Astrocyte (in vitro differentiated cells and primary cell): ENCODE measurements at regions not wholly inside any gene's neighbourhood (a gene's known extent, or its start where the extent isn't known, plus 50 kb on each side); places are given as distances from the start of the nearest gene placed in this dataset.

Source experiments
- EZH2 ChIP-seq: IDR thresholded peaks from 2 replicates; pipeline ENCODE4 v1.6.1; 2012; ENCODE audit warnings: mild to moderate bottlenecking, low read length, inconsistent platforms; ENCODE audit not compliant: insufficient read depth
- TF ChIP-seq, protein P1 (sequence below): IDR thresholded peaks from 2 replicates; pipeline ENCODE4 v1.5.1; 2011; ENCODE audit warnings: low read depth, mild to moderate bottlenecking, inconsistent platforms, low read length, moderate library complexity; ENCODE audit not compliant: insufficient read depth

DNA sequence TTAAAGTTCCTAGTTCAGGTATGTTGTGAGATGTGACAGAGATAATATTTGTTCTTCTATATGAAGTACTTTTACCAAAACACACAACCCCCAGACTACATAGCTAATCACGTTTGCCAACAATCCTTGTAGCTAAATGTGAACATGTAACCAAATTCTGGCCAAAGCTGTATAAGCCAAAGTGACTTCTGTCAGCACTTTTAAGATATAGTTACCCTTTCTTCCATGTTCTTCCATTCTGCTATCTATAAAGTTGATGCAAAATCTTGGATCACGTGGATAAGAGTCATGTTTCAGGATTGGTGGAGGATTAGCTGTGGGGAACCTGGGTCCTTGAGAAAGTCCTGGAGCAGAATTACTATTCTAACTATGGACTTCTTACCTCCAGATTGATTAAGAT lies 1366.6 kb downstream of the FSCB start:
- TF ChIP-seq, protein P1, sequence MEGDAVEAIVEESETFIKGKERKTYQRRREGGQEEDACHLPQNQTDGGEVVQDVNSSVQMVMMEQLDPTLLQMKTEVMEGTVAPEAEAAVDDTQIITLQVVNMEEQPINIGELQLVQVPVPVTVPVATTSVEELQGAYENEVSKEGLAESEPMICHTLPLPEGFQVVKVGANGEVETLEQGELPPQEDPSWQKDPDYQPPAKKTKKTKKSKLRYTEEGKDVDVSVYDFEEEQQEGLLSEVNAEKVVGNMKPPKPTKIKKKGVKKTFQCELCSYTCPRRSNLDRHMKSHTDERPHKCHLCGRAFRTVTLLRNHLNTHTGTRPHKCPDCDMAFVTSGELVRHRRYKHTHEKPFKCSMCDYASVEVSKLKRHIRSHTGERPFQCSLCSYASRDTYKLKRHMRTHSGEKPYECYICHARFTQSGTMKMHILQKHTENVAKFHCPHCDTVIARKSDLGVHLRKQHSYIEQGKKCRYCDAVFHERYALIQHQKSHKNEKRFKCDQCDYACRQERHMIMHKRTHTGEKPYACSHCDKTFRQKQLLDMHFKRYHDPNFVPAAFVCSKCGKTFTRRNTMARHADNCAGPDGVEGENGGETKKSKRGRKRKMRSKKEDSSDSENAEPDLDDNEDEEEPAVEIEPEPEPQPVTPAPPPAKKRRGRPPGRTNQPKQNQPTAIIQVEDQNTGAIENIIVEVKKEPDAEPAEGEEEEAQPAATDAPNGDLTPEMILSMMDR = no peak
- TF ChIP-seq EZH2 = no peak
